ENCODE measurements at regions not wholly inside any gene's neighbourhood (a gene's known extent, or its start where the extent isn't known, plus 50 kb on each side); places are given as distances from the start of the nearest gene placed in this dataset.
"Not testable (repeated sequence)": the region's sequence is repeated elsewhere in the genome, so short reads cannot be mapped to it uniquely, and the experiment has no call there.

DNA sequence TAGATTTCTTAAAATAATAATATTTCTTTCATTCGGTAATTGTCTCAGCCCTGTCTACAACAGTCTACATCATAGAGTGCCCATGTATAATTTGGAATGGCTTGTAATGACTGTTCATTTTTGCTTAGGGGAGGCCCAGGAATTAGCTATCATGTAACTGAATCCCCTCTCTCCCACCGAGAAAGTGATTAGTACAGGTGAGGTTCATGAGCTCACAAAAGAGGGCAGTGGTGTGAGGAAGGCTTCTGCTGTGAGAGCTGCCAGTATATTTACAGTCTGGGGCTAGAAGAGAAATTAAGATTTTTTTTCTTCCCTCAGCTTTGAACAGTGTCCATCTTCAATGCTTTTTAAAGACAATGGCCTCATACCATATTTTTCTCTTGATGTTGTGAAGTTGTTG is 340.7 kb downstream of the ADGRL2 start:
- Histone ChIP-seq H3K27me3 (ENCODE audit: insufficient read depth, low read length) (no peaks in the 10 kb centered on the region), H3K27ac (ENCODE audit: low read depth, low read length) (no peak overlapping the region), H3K4me3 (ENCODE audit: insufficient read depth, low read length) (no peak overlapping the region), H4K20me1 (ENCODE audit: insufficient read depth, low read length) (no peaks in the 10 kb centered on the region), H3K4me1 (ENCODE audit: insufficient read depth, low read length) (no peaks in the 10 kb centered on the region), H3K4me2 (ENCODE audit: insufficient read depth, low read length) (no peak overlapping the region), H3K36me3 (ENCODE audit: insufficient read depth, low read length) (no peaks in the 10 kb centered on the region), H3K79me2 (ENCODE audit: insufficient read depth, low read length) (no peaks in the 10 kb centered on the region), H2AFZ (ENCODE audit: low read length) (no peak overlapping the region), H3K9me3 (ENCODE audit: low read depth, low read length) (no peaks in the 10 kb centered on the region)
- no peak for TF ChIP-seq CTCF (IDR thresholded peaks at IDR 0.05; ENCODE audit: extremely low read depth, low read depth, low read length)
- DNase-seq (ENCODE audit: insufficient read length, low spot score, missing footprints): no peak

DNA sequence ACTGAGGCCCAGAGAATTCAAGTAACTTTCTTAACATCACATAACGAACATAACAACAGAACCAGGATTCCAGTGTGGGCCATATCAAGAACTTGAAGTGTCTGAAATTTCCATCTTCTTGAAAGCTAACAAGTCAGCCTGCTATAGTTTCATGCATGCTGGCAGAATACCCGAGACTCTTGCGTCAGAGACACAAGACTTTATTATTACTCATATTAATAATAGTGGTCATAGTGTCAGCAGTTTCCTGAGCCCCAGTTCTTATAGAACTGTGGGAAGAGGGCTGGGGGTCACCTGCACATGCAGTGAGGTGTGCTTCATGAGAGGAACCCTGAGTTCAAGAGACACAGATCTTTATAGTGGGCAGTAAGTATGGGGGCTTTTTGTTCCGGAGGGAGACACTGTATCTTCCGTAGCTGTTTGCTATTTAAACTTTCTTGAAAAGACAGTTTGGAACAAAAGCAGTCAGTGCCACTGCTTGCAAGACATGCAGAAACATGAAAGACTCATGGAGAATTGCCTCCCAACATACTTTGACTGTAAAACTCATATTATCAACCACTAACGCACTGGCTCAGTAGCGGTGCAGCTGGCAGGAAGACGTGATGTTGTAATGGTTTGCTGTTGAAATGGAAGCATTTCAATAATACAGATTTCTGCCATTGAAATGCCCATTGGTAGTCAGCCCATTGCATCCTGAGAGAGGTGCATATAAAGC is 339.2 kb downstream of the ADGRL2 start:
- Histone ChIP-seq H3K27me3 (ENCODE audit: insufficient read depth, low read length) (no peaks in the 10 kb centered on the region), H3K4me3 (ENCODE audit: insufficient read depth, low read length) (no peak overlapping the region), H3K79me2 (ENCODE audit: insufficient read depth, low read length) (no peaks in the 10 kb centered on the region), H3K36me3 (ENCODE audit: insufficient read depth, low read length) (no peaks in the 10 kb centered on the region), H4K20me1 (ENCODE audit: insufficient read depth, low read length) (no peaks in the 10 kb centered on the region), H3K4me2 (ENCODE audit: insufficient read depth, low read length) (no peak overlapping the region), H3K4me1 (ENCODE audit: insufficient read depth, low read length) (no peaks in the 10 kb centered on the region), H2AFZ (ENCODE audit: low read length) (no peak overlapping the region), H3K9me3 (ENCODE audit: low read depth, low read length) (no peaks in the 10 kb centered on the region), H3K27ac (ENCODE audit: low read depth, low read length) (no peak overlapping the region)
- no peak for DNase-seq (ENCODE audit: insufficient read length, low spot score, missing footprints)
- TF ChIP-seq CTCF (IDR thresholded peaks at IDR 0.05; ENCODE audit: extremely low read depth, low read depth, low read length): no peak

DNA sequence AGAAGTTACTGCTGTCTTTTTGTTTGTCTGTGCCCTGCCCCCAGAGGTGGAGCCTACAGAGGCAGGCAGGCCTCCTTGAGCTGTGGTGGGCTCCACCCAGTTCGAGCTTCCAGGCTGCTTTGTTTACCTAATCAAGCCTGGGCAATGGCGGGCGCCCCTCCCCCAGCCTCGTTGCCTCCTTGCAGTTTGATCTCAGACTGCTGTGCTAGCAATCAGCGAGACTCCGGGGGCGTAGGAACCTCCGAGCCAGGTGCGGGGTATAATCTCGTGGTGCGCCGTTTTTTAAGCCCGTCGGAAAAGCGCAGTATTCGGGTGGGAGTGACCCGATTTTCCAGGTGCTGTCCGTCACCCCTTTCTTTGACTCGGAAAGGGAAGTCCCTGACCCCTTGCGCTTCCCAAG is 335.6 kb downstream of the ADGRL2 start:
- not testable (repeated sequence) for H3K4me3 ChIP-seq (ENCODE audit: insufficient read depth, low read length); H3K4me1 ChIP-seq (ENCODE audit: insufficient read depth, low read length); H2AFZ ChIP-seq (ENCODE audit: low read length); H3K36me3 ChIP-seq (ENCODE audit: insufficient read depth, low read length); H3K27ac ChIP-seq (ENCODE audit: low read depth, low read length); H3K79me2 ChIP-seq (ENCODE audit: insufficient read depth, low read length); H4K20me1 ChIP-seq (ENCODE audit: insufficient read depth, low read length); H3K4me2 ChIP-seq (ENCODE audit: insufficient read depth, low read length); H3K27me3 ChIP-seq (ENCODE audit: insufficient read depth, low read length); H3K9me3 ChIP-seq (ENCODE audit: low read depth, low read length); DNase-seq (ENCODE audit: insufficient read length, low spot score, missing footprints)

GRCh38 chr1:82125866-82126265 is 325.1 kb downstream of the ADGRL2 start:
- no peak for DNase-seq (ENCODE audit: insufficient read length, low spot score, missing footprints)
- no peak for TF ChIP-seq CTCF (IDR thresholded peaks at IDR 0.05; ENCODE audit: extremely low read depth, low read depth, low read length)
- no peak overlapping the region for H3K4me3 ChIP-seq (ENCODE audit: insufficient read depth, low read length)
- H3K27me3 ChIP-seq (ENCODE audit: insufficient read depth, low read length): no peaks in the 10 kb centered on the region
- no peak overlapping the region for H3K27ac ChIP-seq (ENCODE audit: low read depth, low read length)
- no peaks in the 10 kb centered on the region for H4K20me1 ChIP-seq (ENCODE audit: insufficient read depth, low read length)
- no peaks in the 10 kb centered on the region for H3K9me3 ChIP-seq (ENCODE audit: low read depth, low read length)
- H3K36me3 ChIP-seq (ENCODE audit: insufficient read depth, low read length): no peaks in the 10 kb centered on the region
- no peaks in the 10 kb centered on the region for H3K4me1 ChIP-seq (ENCODE audit: insufficient read depth, low read length)
- H3K4me2 ChIP-seq (ENCODE audit: insufficient read depth, low read length): no peak overlapping the region
- H2AFZ ChIP-seq (ENCODE audit: low read length): no peak overlapping the region
- H3K79me2 ChIP-seq (ENCODE audit: insufficient read depth, low read length): no peaks in the 10 kb centered on the region
